ENCODE measurements at regions not wholly inside any gene's neighbourhood (a gene's known extent, or its start where the extent isn't known, plus 50 kb on each side); places are given as distances from the start of the nearest gene placed in this dataset.

DNA sequence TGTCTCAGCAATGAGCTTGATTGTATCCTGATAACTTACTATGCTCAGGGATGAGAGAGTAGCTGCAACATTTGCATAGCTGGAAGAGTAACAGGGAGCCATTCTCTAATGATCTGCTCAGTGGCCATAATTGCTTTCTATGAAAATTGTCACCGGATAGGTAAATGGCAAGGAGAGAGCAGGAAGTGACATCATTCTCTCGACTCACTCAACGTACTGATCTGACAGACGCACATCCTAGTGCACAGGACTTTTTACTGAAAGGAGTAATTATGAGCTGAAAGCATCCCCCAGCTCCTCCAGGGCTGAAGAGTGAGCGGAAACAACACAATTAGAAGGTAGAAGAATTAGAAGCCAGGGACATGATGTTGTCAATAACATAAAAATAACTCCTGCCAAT lies 71.8 kb downstream of the IRX5 start:
- 89% methylated on average over 4 of the region's 5 CpGs for WGBS

DNA sequence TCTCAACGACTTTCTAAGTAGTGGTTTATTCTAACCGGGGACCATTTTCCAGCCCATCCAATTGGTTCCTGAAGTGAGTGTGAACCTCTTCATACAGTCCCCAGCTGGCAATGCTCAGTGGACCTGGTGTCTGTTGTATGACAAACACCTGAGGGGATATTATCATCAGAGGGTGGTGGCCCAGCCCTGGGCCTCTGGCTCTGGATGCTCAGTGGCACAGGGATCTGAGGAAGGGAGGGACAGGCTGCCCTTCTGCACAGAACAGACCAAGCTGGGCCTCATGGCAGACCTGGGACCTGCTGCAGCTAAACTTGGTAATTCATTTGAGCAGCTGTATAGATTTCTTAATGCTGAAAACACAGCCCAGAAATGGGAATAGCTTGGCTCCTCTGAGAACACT lies 72.6 kb downstream of the IRX5 start:
- H2BK15ac ChIP-seq (ENCODE audit: low read depth, poor library complexity, severe bottlenecking) = no peak overlapping the region
- H3K79me1 ChIP-seq (replicated peaks; ENCODE audit: low read length, poor library complexity, severe bottlenecking) = no peaks in the 10 kb centered on the region
- no peaks in the 10 kb centered on the region for H3K36me3 ChIP-seq (ENCODE audit: control insufficient read depth in 1 of 2, insufficient read depth in 2 of 2, low read depth in 1 of 2, low read length in 2 of 2)
- no peak for DNase-seq
- H4K91ac ChIP-seq (ENCODE audit: low read length) = no peak overlapping the region
- no peaks in the 10 kb centered on the region for H3K9me3 ChIP-seq (ENCODE audit: control insufficient read depth, low read length)
- no peak overlapping the region for H2BK5ac ChIP-seq (ENCODE audit: low read depth, low read length, poor library complexity, severe bottlenecking)
- no peak overlapping the region for H2AFZ ChIP-seq (ENCODE audit: low read depth, low read length)
- no peak overlapping the region for H3K4me2 ChIP-seq (ENCODE audit: low read length, poor library complexity, severe bottlenecking)
- H3K27ac ChIP-seq (ENCODE audit: low read length, poor library complexity, severe bottlenecking) = no peak overlapping the region
- H2BK120ac ChIP-seq (ENCODE audit: low read depth, low read length) = no peak overlapping the region
- H3K23ac ChIP-seq (ENCODE audit: low read length in 2 of 2) = no peak overlapping the region
- H3K14ac ChIP-seq (ENCODE audit: low read length in 2 of 2) = no peak overlapping the region
- H3K27me3 ChIP-seq (ENCODE audit: control insufficient read depth in 1 of 2, insufficient read depth in 1 of 2, low read length in 2 of 2) = peaks cover 5 to 15% of the 10 kb centered on the region in 2 experiments
- no peak overlapping the region for H2BK12ac ChIP-seq (ENCODE audit: low read length in 2 of 2)
- peaks cover 4% of the 10 kb centered on the region for H3K4me1 ChIP-seq (ENCODE audit: control insufficient read depth, insufficient read depth, low read depth, low read length)
- H4K8ac ChIP-seq (ENCODE audit: low read length) = no peak overlapping the region
- WGBS = 80% methylated on average over 2 of the region's 2 CpGs
- H3K4me3 ChIP-seq (ENCODE audit: insufficient read depth in 1 of 2, low read depth in 1 of 2, low read length in 2 of 2) = no peak overlapping the region
- no peak overlapping the region for H2AK5ac ChIP-seq (ENCODE audit: low read length, severe bottlenecking)
- H3K4ac ChIP-seq (ENCODE audit: low read depth in 1 of 2, low read length in 2 of 2) = no peak overlapping the region
- H3K9ac ChIP-seq (ENCODE audit: low read length) = no peak overlapping the region
- no peak overlapping the region for H3K18ac ChIP-seq (ENCODE audit: low read depth in 1 of 2, low read length in 2 of 2)

More for the DNA sequence above, 71.8 kb downstream of the IRX5 start:
- Histone ChIP-seq H3K79me1 (replicated peaks; ENCODE audit: low read length, poor library complexity, severe bottlenecking) (no peaks in the 10 kb centered on the region), H2AK5ac (ENCODE audit: low read length, severe bottlenecking) (no peak overlapping the region), H2BK12ac (ENCODE audit: low read length in 2 of 2) (no peak overlapping the region), H4K91ac (ENCODE audit: low read length) (no peak overlapping the region), H2BK5ac (ENCODE audit: low read depth, low read length, poor library complexity, severe bottlenecking) (no peak overlapping the region), H3K4me2 (ENCODE audit: low read length, poor library complexity, severe bottlenecking) (no peak overlapping the region), H3K4me1 (ENCODE audit: control insufficient read depth, insufficient read depth, low read depth, low read length) (peaks cover 4% of the 10 kb centered on the region), H3K27ac (ENCODE audit: low read length, poor library complexity, severe bottlenecking) (no peak overlapping the region), H3K36me3 (ENCODE audit: control insufficient read depth in 1 of 2, insufficient read depth in 2 of 2, low read depth in 1 of 2, low read length in 2 of 2) (no peaks in the 10 kb centered on the region), H3K4ac (ENCODE audit: low read depth in 1 of 2, low read length in 2 of 2) (no peak overlapping the region), H3K23ac (ENCODE audit: low read length in 2 of 2) (no peak overlapping the region), H3K9me3 (ENCODE audit: control insufficient read depth, low read length) (no peaks in the 10 kb centered on the region), H2BK120ac (ENCODE audit: low read depth, low read length) (no peak overlapping the region), H3K27me3 (ENCODE audit: control insufficient read depth in 1 of 2, insufficient read depth in 1 of 2, low read length in 2 of 2) (peaks cover 11 to 22% of the 10 kb centered on the region in 2 experiments), H2BK15ac (ENCODE audit: low read depth, poor library complexity, severe bottlenecking) (no peak overlapping the region), H2AFZ (ENCODE audit: low read depth, low read length) (no peak overlapping the region), H3K14ac (ENCODE audit: low read length in 2 of 2) (no peak overlapping the region), H3K18ac (ENCODE audit: low read depth in 1 of 2, low read length in 2 of 2) (no peak overlapping the region), H3K4me3 (ENCODE audit: insufficient read depth in 1 of 2, low read depth in 1 of 2, low read length in 2 of 2) (no peak overlapping the region), H3K9ac (ENCODE audit: low read length) (no peak overlapping the region), H4K8ac (ENCODE audit: low read length) (no peak overlapping the region)
- DNase-seq = no peak

DNA sequence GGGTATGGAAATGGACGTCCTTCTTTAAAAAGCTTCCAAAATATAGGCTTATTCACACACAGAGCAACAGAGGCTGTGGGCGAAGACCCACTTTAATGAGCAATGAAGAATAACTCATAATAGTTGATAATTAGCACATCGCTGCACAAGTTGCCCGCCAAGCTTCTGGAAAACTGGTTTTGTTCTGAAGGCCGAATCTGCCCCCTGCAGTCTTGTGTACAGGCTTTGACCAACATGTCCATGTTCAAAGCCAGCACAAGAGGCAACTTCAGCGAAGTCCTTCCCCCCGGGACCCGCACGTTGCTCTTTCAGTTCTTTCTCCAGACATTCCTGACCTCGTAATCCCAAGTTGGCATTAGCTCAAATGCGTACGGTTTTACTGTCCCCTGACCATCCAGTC lies 73.3 kb downstream of the IRX5 start:
- H2AK5ac ChIP-seq (ENCODE audit: low read length, severe bottlenecking) = no peak overlapping the region
- no peak for DNase-seq
- H3K23ac ChIP-seq (ENCODE audit: low read length in 2 of 2) = no peak overlapping the region
- H3K27me3 ChIP-seq (ENCODE audit: control insufficient read depth in 1 of 2, insufficient read depth in 1 of 2, low read length in 2 of 2) = peaks cover 6 to 15% of the 10 kb centered on the region in 2 experiments
- no peak overlapping the region for H4K8ac ChIP-seq (ENCODE audit: low read length)
- H3K79me1 ChIP-seq (replicated peaks; ENCODE audit: low read length, poor library complexity, severe bottlenecking) = no peaks in the 10 kb centered on the region
- H3K4me1 ChIP-seq (ENCODE audit: control insufficient read depth, insufficient read depth, low read depth, low read length) = peaks cover 4% of the 10 kb centered on the region
- H3K36me3 ChIP-seq (ENCODE audit: control insufficient read depth in 1 of 2, insufficient read depth in 2 of 2, low read depth in 1 of 2, low read length in 2 of 2) = no peaks in the 10 kb centered on the region
- no peak overlapping the region for H3K4me2 ChIP-seq (ENCODE audit: low read length, poor library complexity, severe bottlenecking)
- no peak overlapping the region for H2BK12ac ChIP-seq (ENCODE audit: low read length in 2 of 2)
- no peak overlapping the region for H2AFZ ChIP-seq (ENCODE audit: low read depth, low read length)
- no peak overlapping the region for H3K9ac ChIP-seq (ENCODE audit: low read length)
- no peaks in the 10 kb centered on the region for H3K9me3 ChIP-seq (ENCODE audit: control insufficient read depth, low read length)
- no peak overlapping the region for H3K18ac ChIP-seq (ENCODE audit: low read depth in 1 of 2, low read length in 2 of 2)
- 91% methylated on average over 12 of the region's 12 CpGs for WGBS
- H3K4ac ChIP-seq (ENCODE audit: low read depth in 1 of 2, low read length in 2 of 2) = no peak overlapping the region
- H3K14ac ChIP-seq (ENCODE audit: low read length in 2 of 2) = no peak overlapping the region
- no peak overlapping the region for H2BK120ac ChIP-seq (ENCODE audit: low read depth, low read length)
- no peak overlapping the region for H3K4me3 ChIP-seq (ENCODE audit: insufficient read depth in 1 of 2, low read depth in 1 of 2, low read length in 2 of 2)
- H2BK5ac ChIP-seq (ENCODE audit: low read depth, low read length, poor library complexity, severe bottlenecking) = no peak overlapping the region
- no peak overlapping the region for H2BK15ac ChIP-seq (ENCODE audit: low read depth, poor library complexity, severe bottlenecking)
- no peak overlapping the region for H3K27ac ChIP-seq (ENCODE audit: low read length, poor library complexity, severe bottlenecking)
- no peak overlapping the region for H4K91ac ChIP-seq (ENCODE audit: low read length)

DNA sequence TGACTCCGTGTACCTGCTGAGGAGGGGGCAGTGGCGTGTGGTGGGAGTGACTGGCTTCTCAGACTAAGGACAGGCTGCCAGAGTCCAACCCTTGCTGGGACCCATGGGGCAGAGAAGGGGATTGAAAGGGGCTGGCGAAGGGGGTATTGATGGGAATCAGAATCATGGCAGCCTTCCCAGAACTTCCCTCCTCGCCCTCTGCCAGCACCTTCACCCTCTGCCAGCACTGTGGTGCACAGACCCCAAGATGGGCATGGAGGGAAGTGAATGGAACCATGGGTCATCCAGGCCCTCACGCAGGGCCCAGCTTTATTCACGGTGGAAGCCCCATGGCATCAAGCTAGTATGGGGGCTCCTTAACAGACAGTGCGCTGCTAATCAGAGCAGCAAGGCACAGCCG lies 76.8 kb downstream of the IRX5 start:
- Histone ChIP-seq H3K4me3 (ENCODE audit: insufficient read depth in 1 of 2, low read depth in 1 of 2, low read length in 2 of 2) (no peak overlapping the region), H3K14ac (ENCODE audit: low read length in 2 of 2) (no peak overlapping the region), H3K9ac (ENCODE audit: low read length) (no peak overlapping the region), H2BK5ac (ENCODE audit: low read depth, low read length, poor library complexity, severe bottlenecking) (no peak overlapping the region), H3K4me1 (ENCODE audit: control insufficient read depth, insufficient read depth, low read depth, low read length) (no peaks in the 10 kb centered on the region), H3K4me2 (ENCODE audit: low read length, poor library complexity, severe bottlenecking) (no peak overlapping the region), H3K9me3 (ENCODE audit: control insufficient read depth, low read length) (no peaks in the 10 kb centered on the region), H3K27me3 (ENCODE audit: control insufficient read depth in 1 of 2, insufficient read depth in 1 of 2, low read length in 2 of 2) (peaks cover 10 to 15% of the 10 kb centered on the region in 2 experiments), H3K23ac (ENCODE audit: low read length in 2 of 2) (no peak overlapping the region), H3K36me3 (ENCODE audit: control insufficient read depth in 1 of 2, insufficient read depth in 2 of 2, low read depth in 1 of 2, low read length in 2 of 2) (no peaks in the 10 kb centered on the region), H2BK15ac (ENCODE audit: low read depth, poor library complexity, severe bottlenecking) (no peak overlapping the region), H2BK12ac (ENCODE audit: low read length in 2 of 2) (no peak overlapping the region), H2BK120ac (ENCODE audit: low read depth, low read length) (no peak overlapping the region), H3K4ac (ENCODE audit: low read depth in 1 of 2, low read length in 2 of 2) (no peak overlapping the region), H3K18ac (ENCODE audit: low read depth in 1 of 2, low read length in 2 of 2) (no peak overlapping the region), H4K8ac (ENCODE audit: low read length) (no peak overlapping the region), H3K27ac (ENCODE audit: low read length, poor library complexity, severe bottlenecking) (no peak overlapping the region), H2AFZ (ENCODE audit: low read depth, low read length) (no peak overlapping the region), H3K79me1 (replicated peaks; ENCODE audit: low read length, poor library complexity, severe bottlenecking) (no peaks in the 10 kb centered on the region), H4K91ac (ENCODE audit: low read length) (no peak overlapping the region), H2AK5ac (ENCODE audit: low read length, severe bottlenecking) (no peak overlapping the region)
- no peak for DNase-seq
- WGBS = 93% methylated on average over 7 of the region's 8 CpGs
